HG02973 (cell line): ENCODE measurements at regions not wholly inside any gene's neighbourhood (a gene's known extent, or its start where the extent isn't known, plus 50 kb on each side); places are given as distances from the start of the nearest gene placed in this dataset.
"Not testable (repeated sequence)": the region's sequence is repeated elsewhere in the genome, so short reads cannot be mapped to it uniquely, and the experiment has no call there.

Source experiments
- ATAC-seq: cut with Tn5 transposase; IDR thresholded peaks from one replicate; pipeline ENCODE4 v1.9.1; 2021; ENCODE audit warnings: moderate library complexity; ENCODE audit not compliant: unreplicated experiment

- not testable (repeated sequence) for ATAC-seq
Measured at GRCh38 chr1:143784239-143784882, 187.4 kb downstream of the FAM72C start.

- not testable (repeated sequence) for ATAC-seq
Measured at GRCh38 chr1:143778178-143778577, 193.6 kb downstream of the FAM72C start.

GRCh38 chr1:143764831-143765230 is 207.0 kb downstream of the FAM72C start:
- ATAC-seq, result not testable (repeated sequence)

GRCh38 chr1:143760366-143760765 is 211.4 kb downstream of the FAM72C start:
- not testable (repeated sequence) for ATAC-seq

- not testable (repeated sequence) for ATAC-seq
Measured at GRCh38 chr1:143755961-143756360, 215.8 kb downstream of the FAM72C start.

GRCh38 chr1:143748906-143749305 is 222.9 kb downstream of the FAM72C start:
- ATAC-seq, result no peak

- ATAC-seq, result no peak
Measured at GRCh38 chr1:143736562-143736961, 235.2 kb downstream of the FAM72C start.

- ATAC-seq, result no peak
Measured at GRCh38 chr1:143735764-143736461, 235.9 kb downstream of the FAM72C start.

- not testable (repeated sequence) for ATAC-seq
Measured at GRCh38 chr1:143734261-143734660, 237.5 kb downstream of the FAM72C start.

GRCh38 chr1:143730890-143731289 is 240.9 kb downstream of the FAM72C start:
- ATAC-seq, result not testable (repeated sequence)

GRCh38 chr1:143729449-143730111 is 242.2 kb downstream of the FAM72C start:
- peak; percentile 71 for ATAC-seq

- peak; percentile 92 for ATAC-seq
Measured at GRCh38 chr1:143728802-143729448, 242.9 kb downstream of the FAM72C start.

- no peak for ATAC-seq
Measured at GRCh38 chr1:143727263-143727662, 244.5 kb downstream of the FAM72C start.

GRCh38 chr1:143721024-143721373 is 250.8 kb downstream of the FAM72C start:
- no peak for ATAC-seq

- ATAC-seq, result no peak
Measured at GRCh38 chr1:143720087-143721023, 251.4 kb downstream of the FAM72C start.

- no peak for ATAC-seq
Measured at GRCh38 chr1:143718524-143718923, 253.3 kb downstream of the FAM72C start.

- no peak for ATAC-seq
Measured at GRCh38 chr1:143718021-143718420, 253.8 kb downstream of the FAM72C start.

- ATAC-seq, result no peak
Measured at GRCh38 chr1:143717434-143717833, 254.4 kb downstream of the FAM72C start.

GRCh38 chr1:143714913-143715312 is 256.9 kb downstream of the FAM72C start:
- not testable (repeated sequence) for ATAC-seq

GRCh38 chr1:143709606-143710259 is 262.1 kb downstream of the FAM72C start:
- not testable (repeated sequence) for ATAC-seq
